ENCODE measurements at regions not wholly inside any gene's neighbourhood (a gene's known extent, or its start where the extent isn't known, plus 50 kb on each side); places are given as distances from the start of the nearest gene placed in this dataset.

DNA sequence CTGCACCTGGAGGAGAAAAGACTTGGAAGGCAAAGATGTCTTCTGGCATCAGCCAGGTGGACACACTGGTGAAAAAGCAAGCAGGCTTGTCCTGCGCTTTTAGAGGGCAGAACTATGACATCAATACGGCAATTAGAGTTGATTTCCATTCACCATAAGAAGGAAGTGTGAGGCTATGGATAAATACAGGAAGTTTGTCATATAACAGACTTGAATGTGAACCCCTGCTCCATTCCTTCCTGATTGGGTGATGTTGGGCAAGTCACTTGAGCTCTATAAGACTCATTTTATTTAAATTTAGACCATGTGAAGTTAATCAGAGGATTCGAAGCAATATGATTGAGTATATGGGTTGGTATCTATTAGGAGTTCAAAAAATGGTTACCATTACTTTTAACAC, 137.8 kb downstream of the PLPP3 start:
- TF ChIP-seq, protein P1, sequence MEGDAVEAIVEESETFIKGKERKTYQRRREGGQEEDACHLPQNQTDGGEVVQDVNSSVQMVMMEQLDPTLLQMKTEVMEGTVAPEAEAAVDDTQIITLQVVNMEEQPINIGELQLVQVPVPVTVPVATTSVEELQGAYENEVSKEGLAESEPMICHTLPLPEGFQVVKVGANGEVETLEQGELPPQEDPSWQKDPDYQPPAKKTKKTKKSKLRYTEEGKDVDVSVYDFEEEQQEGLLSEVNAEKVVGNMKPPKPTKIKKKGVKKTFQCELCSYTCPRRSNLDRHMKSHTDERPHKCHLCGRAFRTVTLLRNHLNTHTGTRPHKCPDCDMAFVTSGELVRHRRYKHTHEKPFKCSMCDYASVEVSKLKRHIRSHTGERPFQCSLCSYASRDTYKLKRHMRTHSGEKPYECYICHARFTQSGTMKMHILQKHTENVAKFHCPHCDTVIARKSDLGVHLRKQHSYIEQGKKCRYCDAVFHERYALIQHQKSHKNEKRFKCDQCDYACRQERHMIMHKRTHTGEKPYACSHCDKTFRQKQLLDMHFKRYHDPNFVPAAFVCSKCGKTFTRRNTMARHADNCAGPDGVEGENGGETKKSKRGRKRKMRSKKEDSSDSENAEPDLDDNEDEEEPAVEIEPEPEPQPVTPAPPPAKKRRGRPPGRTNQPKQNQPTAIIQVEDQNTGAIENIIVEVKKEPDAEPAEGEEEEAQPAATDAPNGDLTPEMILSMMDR (IDR thresholded peaks at IDR 0.05), result no peak
- TF ChIP-seq POLR2A (IDR thresholded peaks at IDR 0.05), result no peak
- TF ChIP-seq EP300 (IDR thresholded peaks at IDR 0.05), result no peak

All from ovary (tissue), 3 donors.